ENCODE measurements at regions not wholly inside any gene's neighbourhood (a gene's known extent, or its start where the extent isn't known, plus 50 kb on each side); places are given as distances from the start of the nearest gene placed in this dataset.
"Not testable (repeated sequence)": the region's sequence is repeated elsewhere in the genome, so short reads cannot be mapped to it uniquely, and the experiment has no call there.

GRCh38 chr14:82038066-82038465 is 504.4 kb upstream of the SEL1L start:
- TF ChIP-seq POLR2A (IDR thresholded peaks at IDR 0.05; ENCODE audit: low read length); GATA1 (IDR thresholded peaks at IDR 0.05; ENCODE audit: low read depth, low read length): not testable (repeated sequence)

Data from erythroblast (primary cell).